Choroid plexus epithelial cell (primary cell): ENCODE measurements at regions not wholly inside any gene's neighbourhood (a gene's known extent, or its start where the extent isn't known, plus 50 kb on each side); places are given as distances from the start of the nearest gene placed in this dataset.

Experiments used
- DNase-seq: peaks from one replicate; pipeline ENCODE4 v3.0.0-alpha.2; 2010; ENCODE audit warnings: low read depth
- H3K4me3 ChIP-seq: 2 replicates; pipeline ENCODE4 v1.5.1; 2011; ENCODE audit warnings: low read depth, mild to moderate bottlenecking, control low read depth, low read length, moderate library complexity
- CTCF ChIP-seq: conservative IDR thresholded peaks from 2 replicates; pipeline ENCODE4 v1.5.1; 2011; ENCODE audit warnings: low read depth, mild to moderate bottlenecking, control low read depth, inconsistent platforms, low read length, moderate library complexity

DNA sequence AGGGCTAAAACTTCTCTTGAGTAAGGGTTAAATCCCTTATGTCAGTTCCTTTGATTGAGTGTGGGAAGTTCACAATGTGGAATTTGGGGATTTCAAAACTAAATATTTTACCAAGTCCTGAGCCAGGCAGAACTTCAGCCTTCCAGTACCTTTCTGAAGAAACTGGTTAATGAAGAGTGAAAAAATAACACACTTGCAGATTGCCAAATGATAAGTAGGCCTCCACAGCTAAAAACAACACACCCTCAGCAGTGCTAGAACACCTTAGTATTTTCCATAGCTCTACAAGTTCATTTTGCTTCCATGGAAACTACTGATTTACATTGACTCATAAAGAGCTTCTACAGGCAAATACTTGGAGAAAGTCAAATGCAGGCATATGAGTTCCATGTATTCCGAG lies 326.8 kb downstream of the ZNF674 start:
- TF ChIP-seq CTCF = no peak
- H3K4me3 ChIP-seq = no peak overlapping the region
- no peak for DNase-seq

- no peak for TF ChIP-seq CTCF
- H3K4me3 ChIP-seq = no peak overlapping the region
- no peak for DNase-seq
These were observed 328.8 kb downstream of the ZNF674 start for GRCh38 chrX:46216406-46216805.

DNA sequence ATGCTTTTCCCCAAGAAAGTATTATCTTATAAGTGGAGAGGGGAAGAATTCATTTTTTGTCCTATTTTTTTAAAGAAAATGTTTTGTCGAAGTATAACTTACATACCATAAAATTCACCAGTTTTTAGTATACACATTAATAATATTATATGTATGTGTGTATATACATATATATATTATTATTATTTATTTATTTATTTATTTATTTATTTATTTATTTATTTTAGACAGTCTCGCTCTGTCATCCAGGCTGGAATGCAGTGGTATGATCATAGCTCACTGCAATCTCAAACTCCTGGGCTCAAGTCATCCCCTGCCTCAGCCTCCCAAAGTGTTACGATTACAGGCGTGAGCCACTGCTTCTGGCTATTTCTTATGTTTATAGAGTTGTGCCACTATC lies 334.1 kb downstream of the ZNF674 start:
- no peak for DNase-seq
- TF ChIP-seq CTCF = no peak
- no peak overlapping the region for H3K4me3 ChIP-seq

GRCh38 chrX:46209768-46210167 lies 335.5 kb downstream of the ZNF674 start:
- H3K4me3 ChIP-seq = no peak overlapping the region
- DNase-seq = no peak
- no peak for TF ChIP-seq CTCF

- no peak overlapping the region for H3K4me3 ChIP-seq
- no peak for DNase-seq
- no peak for TF ChIP-seq CTCF
These were observed 336.2 kb downstream of the ZNF674 start for GRCh38 chrX:46209037-46209436.

GRCh38 chrX:46208225-46208854 lies 336.9 kb downstream of the ZNF674 start:
- no peak for TF ChIP-seq CTCF
- DNase-seq = peak; percentile 29
- no peak overlapping the region for H3K4me3 ChIP-seq

DNA sequence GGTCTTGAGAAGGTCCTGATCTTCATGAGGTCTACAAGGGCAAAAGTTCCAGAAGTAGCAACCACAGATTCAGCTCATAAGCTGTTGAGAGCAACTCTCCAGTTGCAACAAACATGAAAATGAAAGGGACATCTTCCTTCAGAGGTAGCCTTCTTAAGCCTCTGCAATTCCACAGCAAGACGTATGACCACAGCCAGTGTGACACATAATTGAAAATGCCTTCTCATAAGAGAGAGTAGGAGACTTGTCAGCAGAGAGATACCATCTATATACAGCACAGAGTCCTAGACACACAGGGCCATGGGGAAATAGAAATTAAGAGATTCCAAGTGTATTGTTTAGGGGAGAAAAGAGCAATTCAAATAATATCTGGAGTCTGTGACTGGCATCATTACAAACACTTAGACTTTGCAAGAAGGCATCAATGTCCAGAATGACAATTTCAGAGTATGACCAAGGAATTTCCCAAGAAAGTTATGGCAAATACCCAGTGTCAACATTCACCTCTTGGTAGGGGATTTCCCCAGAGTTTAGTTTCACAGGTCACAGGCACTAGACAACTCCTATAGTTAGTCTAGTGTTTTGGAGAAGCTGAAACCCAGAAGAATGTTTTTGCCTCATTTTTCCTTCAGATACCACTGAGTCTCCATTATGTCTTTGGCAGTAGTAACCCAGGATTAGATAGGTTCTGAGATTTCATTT lies 340.3 kb downstream of the ZNF674 start:
- H3K4me3 ChIP-seq = no peak overlapping the region
- no peak for TF ChIP-seq CTCF
- DNase-seq = peak; percentile 13
